Right lobe of liver (tissue), 4 donors: ENCODE measurements at regions not wholly inside any gene's neighbourhood (a gene's known extent, or its start where the extent isn't known, plus 50 kb on each side); places are given as distances from the start of the nearest gene placed in this dataset.

Source experiments
- POLR2A ChIP-seq: fragments of 450-650 bp; IDR thresholded peaks from one replicate; pipeline ENCODE4 v1.6.1; 2017; ENCODE audit warnings: antibody characterized with exemption, mild to moderate bottlenecking
- TF ChIP-seq, protein P1 (sequence below), 4 donors: fragments of 200-600 bp in 3 of 4; fragments of 450-650 bp in 1 of 4; IDR thresholded peaks; one replicate each; pipeline versions ENCODE4 v1.5.1 to v1.8.0; 2016 to 2022; ENCODE audit warnings: antibody characterized with exemption in 4 of 4, mild to moderate bottlenecking in 2 of 4
- donor health status: DM: no; HTN: no; CAD: no.
- donor health status: DM: no; HTN: no; CAD: no.
- donor health status: DM: no; HTN: yes; CAD: no.

GRCh38 chr16:17013038-17013437, 457.7 kb downstream of the XYLT1 start:
- TF ChIP-seq, protein P1, sequence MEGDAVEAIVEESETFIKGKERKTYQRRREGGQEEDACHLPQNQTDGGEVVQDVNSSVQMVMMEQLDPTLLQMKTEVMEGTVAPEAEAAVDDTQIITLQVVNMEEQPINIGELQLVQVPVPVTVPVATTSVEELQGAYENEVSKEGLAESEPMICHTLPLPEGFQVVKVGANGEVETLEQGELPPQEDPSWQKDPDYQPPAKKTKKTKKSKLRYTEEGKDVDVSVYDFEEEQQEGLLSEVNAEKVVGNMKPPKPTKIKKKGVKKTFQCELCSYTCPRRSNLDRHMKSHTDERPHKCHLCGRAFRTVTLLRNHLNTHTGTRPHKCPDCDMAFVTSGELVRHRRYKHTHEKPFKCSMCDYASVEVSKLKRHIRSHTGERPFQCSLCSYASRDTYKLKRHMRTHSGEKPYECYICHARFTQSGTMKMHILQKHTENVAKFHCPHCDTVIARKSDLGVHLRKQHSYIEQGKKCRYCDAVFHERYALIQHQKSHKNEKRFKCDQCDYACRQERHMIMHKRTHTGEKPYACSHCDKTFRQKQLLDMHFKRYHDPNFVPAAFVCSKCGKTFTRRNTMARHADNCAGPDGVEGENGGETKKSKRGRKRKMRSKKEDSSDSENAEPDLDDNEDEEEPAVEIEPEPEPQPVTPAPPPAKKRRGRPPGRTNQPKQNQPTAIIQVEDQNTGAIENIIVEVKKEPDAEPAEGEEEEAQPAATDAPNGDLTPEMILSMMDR (IDR thresholded peaks at IDR 0.05): no peak
- no peak for TF ChIP-seq POLR2A
